ENCODE measurements at regions not wholly inside any gene's neighbourhood (a gene's known extent, or its start where the extent isn't known, plus 50 kb on each side); places are given as distances from the start of the nearest gene placed in this dataset.

- no peak overlapping the region for H3K4me3 ChIP-seq (replicated peaks in 1 of 4; ENCODE audit: control extremely low read depth in 1 of 4, insufficient read depth in 1 of 4, low read depth in 3 of 4, low read length in 4 of 4)
- H3K27ac ChIP-seq (ENCODE audit: insufficient read depth, low read length): no peak overlapping the region
- no peaks in the 10 kb centered on the region for H4K20me1 ChIP-seq (ENCODE audit: control insufficient read depth, extremely low read depth, insufficient read depth, low read length)
- H3K4me2 ChIP-seq (ENCODE audit: extremely low read depth, insufficient read depth, low read length): no peak overlapping the region
- TF ChIP-seq EZH2 (IDR thresholded peaks at IDR 0.05; ENCODE audit: low read length, missing control alignments): no peak
- no peak for TF ChIP-seq CTCF (conservative IDR thresholded peaks at IDR 0.05 in 1 of 2, IDR thresholded peaks at IDR 0.05 in 1 of 2; ENCODE audit: low read depth in 1 of 2, low read length in 2 of 2)
- H3K9me3 ChIP-seq (ENCODE audit: control insufficient read depth, insufficient read depth, low read depth, low read length): no peaks in the 10 kb centered on the region
- H3K4me1 ChIP-seq (ENCODE audit: control insufficient read depth, extremely low read depth, insufficient read depth, low read length): peaks cover 4% of the 10 kb centered on the region
- no peaks in the 10 kb centered on the region for H3K79me2 ChIP-seq (ENCODE audit: control insufficient read depth, insufficient read depth, low read length)
- no peaks in the 10 kb centered on the region for H3K27me3 ChIP-seq (ENCODE audit: control insufficient read depth, insufficient read depth, low read length)
- H2AFZ ChIP-seq (ENCODE audit: low read length): no peak overlapping the region
- no peak for DNase-seq (ENCODE audit: low read depth in 2 of 2)
- no peak overlapping the region for H3K9ac ChIP-seq (ENCODE audit: insufficient read depth, low read length)
- H3K36me3 ChIP-seq (ENCODE audit: control insufficient read depth, insufficient read depth, low read length): no peaks in the 10 kb centered on the region
These were observed 136.8 kb upstream of the LRFN2 start for GRCh38 chr6:40723967-40724366.

- Histone ChIP-seq H3K9ac (ENCODE audit: insufficient read depth, low read length) (no peak overlapping the region), H3K27me3 (ENCODE audit: control insufficient read depth, insufficient read depth, low read length) (no peaks in the 10 kb centered on the region), H3K79me2 (ENCODE audit: control insufficient read depth, insufficient read depth, low read length) (no peaks in the 10 kb centered on the region), H3K27ac (ENCODE audit: insufficient read depth, low read length) (no peak overlapping the region), H3K4me2 (ENCODE audit: extremely low read depth, insufficient read depth, low read length) (no peak overlapping the region), H4K20me1 (ENCODE audit: control insufficient read depth, extremely low read depth, insufficient read depth, low read length) (no peaks in the 10 kb centered on the region), H3K9me3 (ENCODE audit: control insufficient read depth, insufficient read depth, low read depth, low read length) (no peaks in the 10 kb centered on the region), H3K36me3 (ENCODE audit: control insufficient read depth, insufficient read depth, low read length) (no peaks in the 10 kb centered on the region), H3K4me3 (replicated peaks in 1 of 4; ENCODE audit: control extremely low read depth in 1 of 4, insufficient read depth in 1 of 4, low read depth in 3 of 4, low read length in 4 of 4) (no peak overlapping the region), H2AFZ (ENCODE audit: low read length) (no peak overlapping the region), H3K4me1 (ENCODE audit: control insufficient read depth, extremely low read depth, insufficient read depth, low read length) (peaks cover 4% of the 10 kb centered on the region)
- TF ChIP-seq EZH2 (IDR thresholded peaks at IDR 0.05; ENCODE audit: low read length, missing control alignments): no peak
- TF ChIP-seq CTCF (conservative IDR thresholded peaks at IDR 0.05 in 1 of 2, IDR thresholded peaks at IDR 0.05 in 1 of 2; ENCODE audit: low read depth in 1 of 2, low read length in 2 of 2): no peak
- no peak for DNase-seq (ENCODE audit: low read depth in 2 of 2)
These were observed 135.5 kb upstream of the LRFN2 start for GRCh38 chr6:40722553-40723258.

GRCh38 chr6:40722091-40722490 lies 134.9 kb upstream of the LRFN2 start:
- no peaks in the 10 kb centered on the region for H3K9me3 ChIP-seq (ENCODE audit: control insufficient read depth, insufficient read depth, low read depth, low read length)
- no peak overlapping the region for H3K27ac ChIP-seq (ENCODE audit: insufficient read depth, low read length)
- no peaks in the 10 kb centered on the region for H4K20me1 ChIP-seq (ENCODE audit: control insufficient read depth, extremely low read depth, insufficient read depth, low read length)
- H3K36me3 ChIP-seq (ENCODE audit: control insufficient read depth, insufficient read depth, low read length): no peaks in the 10 kb centered on the region
- no peak overlapping the region for H3K4me3 ChIP-seq (replicated peaks in 1 of 4; ENCODE audit: control extremely low read depth in 1 of 4, insufficient read depth in 1 of 4, low read depth in 3 of 4, low read length in 4 of 4)
- H3K4me1 ChIP-seq (ENCODE audit: control insufficient read depth, extremely low read depth, insufficient read depth, low read length): peaks cover 4% of the 10 kb centered on the region
- no peak for TF ChIP-seq CTCF (conservative IDR thresholded peaks at IDR 0.05 in 1 of 2, IDR thresholded peaks at IDR 0.05 in 1 of 2; ENCODE audit: low read depth in 1 of 2, low read length in 2 of 2)
- no peak for TF ChIP-seq EZH2 (IDR thresholded peaks at IDR 0.05; ENCODE audit: low read length, missing control alignments)
- no peak overlapping the region for H3K9ac ChIP-seq (ENCODE audit: insufficient read depth, low read length)
- no peaks in the 10 kb centered on the region for H3K79me2 ChIP-seq (ENCODE audit: control insufficient read depth, insufficient read depth, low read length)
- no peak for DNase-seq (ENCODE audit: low read depth in 2 of 2)
- H3K4me2 ChIP-seq (ENCODE audit: extremely low read depth, insufficient read depth, low read length): no peak overlapping the region
- H3K27me3 ChIP-seq (ENCODE audit: control insufficient read depth, insufficient read depth, low read length): no peaks in the 10 kb centered on the region
- no peak overlapping the region for H2AFZ ChIP-seq (ENCODE audit: low read length)

All from fibroblast of lung (primary cell).